Hypothalamus (tissue), 51 donors: ENCODE measurements at regions not wholly inside any gene's neighbourhood (a gene's known extent, or its start where the extent isn't known, plus 50 kb on each side); places are given as distances from the start of the nearest gene placed in this dataset.

ENCODE experiments used
- DNase-seq, 51 donors: peaks; one replicate each; lab custom pipeline; 2025; lab: John Stamatoyannopoulos, UW

DNA sequence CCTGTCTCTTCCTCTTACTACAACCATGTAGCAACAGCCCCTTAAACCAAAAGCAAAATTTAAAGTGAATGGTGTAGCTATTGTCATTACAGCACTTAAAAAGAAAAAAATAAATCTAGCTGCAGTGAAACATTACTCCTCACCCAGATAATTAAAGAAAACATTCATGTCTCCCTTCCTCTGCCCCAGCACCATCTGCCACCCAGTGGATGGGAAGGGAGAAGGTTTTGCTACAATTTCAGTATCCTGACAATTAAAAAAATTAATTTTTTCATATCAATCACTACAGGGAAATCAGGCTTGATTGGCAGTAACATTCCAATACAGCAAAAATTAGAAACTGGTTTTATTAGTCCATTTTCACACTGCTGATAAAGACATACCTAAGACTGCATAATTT, 147.4 kb upstream of the PUM3 start:
- no peak for DNase-seq

DNA sequence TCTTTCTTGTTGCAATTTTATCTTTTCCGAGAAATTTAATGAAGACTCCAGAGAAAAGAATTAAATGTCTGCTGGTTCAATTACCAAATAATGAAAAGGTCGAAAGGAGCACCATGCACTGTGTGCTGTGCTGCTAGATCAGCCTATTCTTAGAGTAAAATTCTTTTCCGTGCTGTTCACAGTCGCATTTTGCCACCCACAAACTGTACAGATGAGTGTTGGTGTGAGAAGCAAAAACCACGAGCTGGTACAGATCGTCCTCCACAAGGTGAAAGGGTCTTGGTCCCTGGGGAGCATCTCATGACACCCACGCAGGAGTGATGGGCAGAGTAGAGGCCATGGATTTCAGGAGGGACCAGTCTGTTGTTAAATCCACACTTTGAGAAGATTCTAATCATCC, 143.8 kb upstream of the PUM3 start:
- DNase-seq = no peak

DNA sequence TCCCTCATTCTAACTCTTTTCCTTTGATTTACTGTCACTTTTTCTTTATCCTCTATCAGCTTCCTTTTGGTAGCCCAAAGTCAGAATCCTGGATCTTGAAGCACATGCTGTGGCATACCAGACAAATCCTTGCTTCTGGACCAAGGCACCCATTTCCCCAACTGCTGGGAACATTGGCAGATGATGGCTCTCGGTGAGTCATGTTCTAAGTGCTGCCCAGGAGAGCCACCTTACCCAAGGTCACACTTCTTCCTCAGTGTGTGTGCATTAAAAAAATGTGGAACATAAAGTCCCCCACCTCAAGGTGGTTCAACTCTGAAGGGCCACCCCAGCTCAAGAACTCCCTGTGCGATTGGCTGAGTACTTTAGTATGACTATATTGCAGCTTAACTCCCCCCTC, 141.4 kb upstream of the PUM3 start:
- DNase-seq = no peak

GRCh38 chr9:2984491-2984890, 140.6 kb upstream of the PUM3 start:
- DNase-seq = no peak

DNA sequence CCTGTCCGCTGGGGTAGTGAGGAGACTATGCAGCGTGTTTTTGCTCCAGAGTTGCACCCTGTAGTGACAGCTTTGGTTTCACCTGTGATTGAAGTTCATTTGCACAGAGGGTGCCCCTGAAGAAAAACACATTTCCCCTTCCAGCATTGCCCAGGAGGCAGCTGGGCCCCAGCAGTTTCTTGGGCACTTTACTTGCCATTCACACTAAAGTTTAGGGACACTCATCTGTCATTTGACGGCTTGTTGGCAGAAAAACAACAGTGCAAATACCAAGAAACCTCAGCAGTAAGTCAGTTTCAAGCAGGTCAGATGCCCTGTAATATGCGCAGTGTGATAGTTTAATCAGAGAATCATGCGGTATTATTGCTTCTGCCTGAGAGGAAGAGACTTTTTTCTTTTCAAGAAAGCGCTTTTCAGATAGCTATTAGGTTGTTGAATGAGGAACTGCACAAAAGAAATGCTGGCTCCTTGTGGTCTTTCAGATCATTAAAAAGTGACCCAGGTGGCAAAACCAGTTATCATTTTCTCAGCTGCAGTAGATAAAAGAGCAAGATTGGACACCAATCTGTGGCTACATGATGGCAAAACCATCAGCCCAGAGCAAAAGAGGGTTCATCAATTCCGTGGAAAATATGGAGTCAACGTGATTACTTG, 136.2 kb upstream of the PUM3 start:
- no peak for DNase-seq

DNA sequence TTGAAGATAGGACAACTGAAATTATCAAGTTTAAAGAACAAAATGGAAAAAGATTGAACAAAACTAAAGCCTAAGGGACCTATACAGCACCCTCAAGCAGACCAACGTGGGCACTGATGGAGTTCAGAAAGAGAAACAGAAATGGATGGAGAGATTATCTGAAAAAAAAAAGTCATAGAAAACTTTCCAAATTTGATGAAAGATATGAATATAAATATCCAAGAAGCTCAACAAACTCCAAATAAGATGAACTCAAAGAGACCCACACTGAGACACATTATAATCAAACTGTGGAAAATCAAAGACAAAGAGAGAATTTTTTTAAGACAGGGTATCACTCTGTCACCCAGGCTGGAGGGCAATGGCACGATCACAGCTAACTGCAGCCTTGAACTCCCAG, 128.6 kb upstream of the PUM3 start:
- no peak for DNase-seq

DNA sequence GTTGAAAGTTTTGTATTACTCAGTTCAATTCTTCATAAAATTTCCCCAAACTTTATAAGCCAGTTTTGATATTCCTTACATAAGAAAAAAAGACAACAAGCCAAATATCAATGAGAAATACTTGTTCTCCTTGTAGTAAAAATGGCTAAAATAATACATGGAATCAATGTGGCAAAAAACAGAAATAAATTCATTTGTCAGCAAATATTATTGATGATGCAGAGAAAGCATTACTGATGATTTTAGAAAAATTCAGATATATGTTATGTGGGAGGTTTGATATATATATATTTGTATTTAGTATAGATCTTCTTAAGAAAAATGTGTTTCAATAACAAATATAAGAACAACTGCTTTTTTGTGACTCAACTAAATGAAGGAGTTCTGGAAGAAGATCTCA, 127.0 kb upstream of the PUM3 start:
- no peak for DNase-seq

DNA sequence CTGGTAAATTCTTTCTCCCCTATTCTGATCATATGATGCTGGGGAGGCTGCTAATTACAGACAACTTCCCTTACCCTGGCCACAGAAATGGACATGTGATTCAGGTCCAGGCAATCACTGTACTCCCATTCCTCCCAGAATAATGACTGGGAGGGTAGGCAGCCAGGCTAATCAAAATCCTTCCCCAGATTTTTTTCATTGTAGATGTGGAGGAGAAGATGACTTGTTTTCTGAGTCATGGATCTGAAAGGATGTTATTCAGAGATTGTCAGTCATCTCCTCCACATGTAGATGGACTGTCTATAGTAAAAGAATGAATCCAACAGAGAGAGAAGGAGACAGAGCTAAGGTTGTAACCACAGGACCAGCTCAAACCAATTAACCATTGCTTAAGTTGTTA, 123.9 kb upstream of the PUM3 start:
- no peak for DNase-seq

DNA sequence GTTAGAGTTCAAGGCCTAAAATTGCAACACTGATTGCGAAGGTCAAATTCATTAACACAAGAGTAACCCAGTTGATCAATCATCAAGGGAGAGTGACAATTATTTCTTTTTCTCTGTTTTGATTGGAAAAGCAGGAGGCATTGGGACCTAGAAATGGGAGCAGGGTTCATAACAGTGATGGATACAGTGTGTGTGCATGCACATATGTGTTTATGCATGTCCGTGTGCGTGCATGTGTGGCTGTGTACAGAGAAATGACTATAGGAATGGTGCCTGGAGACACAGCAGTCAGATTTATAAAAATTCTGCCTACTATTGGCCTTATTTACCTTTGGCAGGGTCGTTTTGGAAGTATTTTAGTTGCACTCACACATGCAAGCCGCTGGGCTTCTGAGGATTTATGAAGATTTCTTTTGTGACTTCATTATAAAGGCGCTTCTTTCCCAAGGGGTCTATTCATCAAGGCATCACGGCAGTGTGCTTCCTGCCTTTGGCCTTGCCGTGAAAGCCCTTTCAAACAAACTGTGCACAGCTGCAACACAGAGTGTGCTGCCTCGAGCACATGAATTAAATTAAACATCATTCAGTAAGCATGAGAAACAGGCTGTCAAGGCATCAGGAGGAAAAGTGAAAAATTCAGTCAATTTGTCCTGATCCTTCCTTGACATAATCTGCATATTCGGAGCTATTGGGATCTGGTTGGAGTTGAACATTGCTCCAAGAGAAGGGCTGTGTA, 122.8 kb upstream of the PUM3 start:
- no peak for DNase-seq

- no peak for DNase-seq
These were observed 120.6 kb upstream of the PUM3 start for GRCh38 chr9:2964470-2964869.

DNA sequence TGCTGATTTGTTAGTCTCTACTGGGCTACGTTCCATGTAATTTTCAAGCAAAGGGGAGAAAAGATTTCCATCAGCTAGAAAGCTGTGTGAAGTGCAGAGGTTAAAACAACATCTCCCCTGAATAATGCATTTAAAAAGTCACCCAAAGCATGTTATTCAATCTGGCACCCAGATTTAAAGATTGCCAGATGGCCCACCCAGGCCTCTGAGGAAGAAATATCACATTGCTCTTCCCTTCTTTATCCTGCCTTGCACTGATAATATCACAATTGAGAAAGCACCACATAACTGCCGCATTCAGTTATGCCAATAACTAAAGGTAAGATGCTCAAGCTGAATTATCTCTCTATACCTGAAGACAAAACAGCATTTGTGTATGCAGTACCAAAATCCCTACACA, 119.4 kb upstream of the PUM3 start:
- DNase-seq = no peak

GRCh38 chr9:2962471-2963172, 118.7 kb upstream of the PUM3 start:
- no peak for DNase-seq

DNA sequence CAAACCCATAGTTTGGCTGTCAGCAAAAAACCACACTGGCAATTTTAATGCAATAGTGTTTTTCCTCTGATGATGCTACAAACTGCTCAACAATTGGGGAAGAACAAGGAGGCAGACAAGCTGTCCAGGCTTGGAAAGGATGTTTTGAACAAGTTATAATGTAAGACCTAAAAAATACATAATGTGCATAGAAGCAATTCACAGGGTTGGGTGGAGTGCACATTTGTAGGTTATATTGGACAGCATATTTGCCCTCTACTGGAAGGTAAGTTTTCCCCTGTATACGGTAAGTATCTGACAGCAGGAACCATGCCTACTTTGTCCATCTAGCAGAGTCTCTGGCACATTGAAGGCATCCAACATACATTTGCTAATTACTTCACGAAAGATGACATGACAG, 114.3 kb upstream of the PUM3 start:
- DNase-seq = no peak

DNA sequence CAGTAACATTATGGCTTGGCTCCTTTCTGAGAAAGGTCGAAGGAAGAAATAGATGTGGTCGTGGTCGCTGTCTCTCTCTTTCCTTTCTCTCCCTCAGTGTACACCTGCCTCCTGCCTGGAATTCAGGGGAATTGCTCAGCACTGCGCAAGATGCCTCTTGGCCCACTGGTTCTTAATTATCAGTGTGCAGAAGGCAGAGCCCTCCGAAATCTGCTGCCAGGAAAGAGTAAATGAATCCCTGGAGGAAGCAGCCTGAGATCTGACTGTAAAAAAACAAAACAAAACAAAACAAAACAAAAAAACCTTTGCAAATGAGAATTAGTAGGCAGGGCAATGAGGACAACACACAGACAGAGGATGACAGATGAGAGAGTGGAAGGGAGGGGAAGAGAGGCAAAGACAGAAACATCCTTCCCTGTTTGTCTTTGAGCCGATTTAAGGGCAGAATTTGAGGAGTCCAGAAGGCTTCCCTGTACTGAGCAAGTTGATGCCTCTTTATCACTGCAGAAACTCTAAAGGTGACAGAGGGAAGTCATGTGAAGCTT, 113.8 kb upstream of the PUM3 start:
- no peak for DNase-seq

GRCh38 chr9:2955575-2955974, 111.7 kb upstream of the PUM3 start:
- no peak for DNase-seq

- no peak for DNase-seq
These were observed 95.5 kb upstream of the PUM3 start for GRCh38 chr9:2939368-2939767.

DNA sequence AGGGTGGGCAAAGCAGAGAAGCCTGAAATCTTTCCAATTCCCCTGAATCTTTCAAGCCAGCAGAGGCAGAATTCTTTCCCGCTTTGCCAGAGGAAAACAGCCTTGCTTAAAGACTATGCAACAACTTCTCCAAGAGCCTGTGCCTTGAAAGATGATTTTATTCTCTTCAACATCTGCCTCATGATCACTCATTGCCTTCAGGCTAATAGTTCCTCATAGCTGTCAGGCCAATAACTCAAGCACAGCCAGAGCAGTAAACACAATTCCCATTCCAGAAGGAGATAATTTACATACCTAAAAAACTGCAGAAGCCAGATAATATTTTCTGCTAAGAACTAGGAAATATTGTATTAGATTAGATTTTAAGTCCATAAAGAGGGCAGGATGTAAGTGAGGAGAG, 92.3 kb upstream of the PUM3 start:
- no peak for DNase-seq

DNA sequence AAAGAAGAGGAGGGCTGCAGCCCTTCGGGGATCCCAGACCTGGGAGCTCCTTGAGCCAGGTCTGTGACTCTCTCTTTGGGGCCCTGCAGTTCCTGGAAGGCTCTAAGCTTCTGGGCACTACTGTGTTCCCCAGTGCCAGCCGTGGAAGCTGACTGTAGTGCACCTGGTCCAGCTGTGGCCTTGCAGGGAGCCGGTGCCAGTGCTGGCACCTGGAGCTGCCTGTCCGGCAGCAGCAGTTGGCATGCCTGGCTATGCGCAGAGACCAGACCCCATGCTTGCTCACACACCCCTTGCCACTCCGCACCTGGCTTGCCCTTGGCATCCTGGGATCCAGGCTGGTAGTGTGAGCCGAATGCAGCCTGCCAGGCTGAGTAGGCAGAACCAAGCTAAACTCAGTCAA, 91.0 kb upstream of the PUM3 start:
- DNase-seq = no peak

DNA sequence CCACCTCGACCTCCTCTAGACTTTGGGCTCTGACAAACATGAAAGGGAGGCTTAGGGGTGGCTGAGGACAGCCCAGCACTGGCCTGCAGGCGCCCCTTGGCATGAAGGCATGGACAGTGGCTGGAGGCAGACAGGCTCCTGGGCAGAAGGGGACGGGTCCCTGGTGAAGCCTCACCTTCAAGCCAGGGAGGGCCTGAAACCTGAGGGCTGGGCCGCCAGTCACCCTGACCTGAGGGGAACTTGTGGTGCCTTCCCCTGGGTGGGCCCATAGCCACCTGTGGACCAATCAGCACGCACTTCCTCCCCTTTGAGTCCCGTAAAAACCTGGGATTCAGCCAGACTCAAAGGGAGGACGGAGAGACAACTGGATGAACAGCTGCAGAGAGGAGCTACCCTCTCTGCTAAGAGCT, 90.4 kb upstream of the PUM3 start:
- DNase-seq = no peak

- no peak for DNase-seq
These were observed 89.5 kb upstream of the PUM3 start for GRCh38 chr9:2933165-2934095.

DNA sequence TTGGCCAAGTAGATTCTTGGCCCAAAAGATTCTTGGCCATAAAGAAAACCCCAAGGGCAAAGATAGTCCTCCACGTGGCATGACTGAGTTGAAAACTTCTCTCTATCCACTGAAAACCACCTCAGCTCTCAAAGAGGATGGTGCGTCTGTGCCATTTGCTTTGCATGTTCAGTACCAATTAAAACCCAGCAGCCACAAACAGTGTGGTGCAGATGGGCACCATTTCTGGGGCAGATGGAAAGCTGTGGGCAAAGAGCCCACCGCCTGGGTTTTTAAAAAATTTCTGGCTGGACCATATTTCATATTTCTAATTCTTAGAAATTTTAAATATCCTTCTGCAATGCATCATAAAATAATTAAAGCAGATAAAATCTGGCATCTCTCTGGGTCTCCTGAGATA, 84.5 kb upstream of the PUM3 start:
- DNase-seq = no peak
